ENCODE measurements at regions not wholly inside any gene's neighbourhood (a gene's known extent, or its start where the extent isn't known, plus 50 kb on each side); places are given as distances from the start of the nearest gene placed in this dataset.

- DNase-seq (ENCODE audit: low read depth): no peak
Measured at GRCh38 chr1:184919892-184920291, 54.4 kb downstream of the NIBAN1 start.

GRCh38 chr1:184915463-184916090 is 58.7 kb downstream of the NIBAN1 start:
- DNase-seq (ENCODE audit: low read depth): no peak

- no peak for DNase-seq (ENCODE audit: low read depth)
Measured at GRCh38 chr1:184914149-184914548, 60.2 kb downstream of the NIBAN1 start.

GRCh38 chr1:184912392-184912791 is 61.9 kb downstream of the NIBAN1 start:
- no peak for DNase-seq (ENCODE audit: low read depth)

- no peak for DNase-seq (ENCODE audit: low read depth)
Measured at GRCh38 chr1:184911830-184912229, 62.5 kb downstream of the NIBAN1 start.

- no peak for DNase-seq (ENCODE audit: low read depth)
Measured at GRCh38 chr1:184911103-184911745, 63.1 kb downstream of the NIBAN1 start.

GRCh38 chr1:184910691-184911091 is 63.6 kb downstream of the NIBAN1 start:
- DNase-seq (ENCODE audit: low read depth): no peak

- DNase-seq (ENCODE audit: low read depth): no peak
Measured at GRCh38 chr1:184910005-184910404, 64.3 kb downstream of the NIBAN1 start.

- DNase-seq (ENCODE audit: low read depth): no peak
Measured at GRCh38 chr1:184909019-184909418, 65.3 kb downstream of the NIBAN1 start.

GRCh38 chr1:184908506-184908905 is 65.8 kb downstream of the NIBAN1 start:
- no peak for DNase-seq (ENCODE audit: low read depth)

GRCh38 chr1:184907500-184907899 is 66.8 kb downstream of the NIBAN1 start:
- DNase-seq (ENCODE audit: low read depth): no peak

GRCh38 chr1:184906761-184907160 is 67.5 kb downstream of the NIBAN1 start:
- DNase-seq (ENCODE audit: low read depth): no peak

- no peak for DNase-seq (ENCODE audit: low read depth)
Measured at GRCh38 chr1:184905601-184906322, 68.5 kb downstream of the NIBAN1 start.

GRCh38 chr1:184903111-184903692 is 71.1 kb downstream of the NIBAN1 start:
- no peak for DNase-seq (ENCODE audit: low read depth)

- no peak for DNase-seq (ENCODE audit: low read depth)
Measured at GRCh38 chr1:184900507-184900906, 73.8 kb downstream of the NIBAN1 start.

GRCh38 chr1:184896000-184896399 is 78.3 kb downstream of the NIBAN1 start:
- DNase-seq (ENCODE audit: low read depth): no peak

GRCh38 chr1:184895086-184895485 is 79.2 kb downstream of the NIBAN1 start:
- no peak for DNase-seq (ENCODE audit: low read depth)

GRCh38 chr1:184893695-184894094 is 80.6 kb downstream of the NIBAN1 start:
- no peak for DNase-seq (ENCODE audit: low read depth)

GRCh38 chr1:184892116-184892515 is 82.2 kb downstream of the NIBAN1 start:
- DNase-seq (ENCODE audit: low read depth): no peak

GRCh38 chr1:184891440-184891839 is 82.9 kb downstream of the NIBAN1 start:
- no peak for DNase-seq (ENCODE audit: low read depth)

GRCh38 chr1:184890539-184890973 is 83.8 kb downstream of the NIBAN1 start:
- DNase-seq (ENCODE audit: low read depth): peak; percentile 3

- no peak for DNase-seq (ENCODE audit: low read depth)
Measured at GRCh38 chr1:184889902-184890301, 84.4 kb downstream of the NIBAN1 start.

GRCh38 chr1:184889166-184889565 is 85.1 kb downstream of the NIBAN1 start:
- no peak for DNase-seq (ENCODE audit: low read depth)

Data from T follicular helper cell (primary cell).